Stimulated activated CD8-positive, alpha-beta memory T cell treated with anti-CD3 and anti-CD28 coated beads, Interleukin-15, amount 100 ng/mL, for 48 hours (primary cell): ENCODE measurements at regions not wholly inside any gene's neighbourhood (a gene's known extent, or its start where the extent isn't known, plus 50 kb on each side); places are given as distances from the start of the nearest gene placed in this dataset.
"Not testable (repeated sequence)": the region's sequence is repeated elsewhere in the genome, so short reads cannot be mapped to it uniquely, and the experiment has no call there.

Source experiments
- DNase-seq, 2 donors: peaks; one replicate each; pipeline ENCODE4 v3.0.0-alpha.2; 2020; ENCODE audit warnings: low read depth in 2 of 2

DNA sequence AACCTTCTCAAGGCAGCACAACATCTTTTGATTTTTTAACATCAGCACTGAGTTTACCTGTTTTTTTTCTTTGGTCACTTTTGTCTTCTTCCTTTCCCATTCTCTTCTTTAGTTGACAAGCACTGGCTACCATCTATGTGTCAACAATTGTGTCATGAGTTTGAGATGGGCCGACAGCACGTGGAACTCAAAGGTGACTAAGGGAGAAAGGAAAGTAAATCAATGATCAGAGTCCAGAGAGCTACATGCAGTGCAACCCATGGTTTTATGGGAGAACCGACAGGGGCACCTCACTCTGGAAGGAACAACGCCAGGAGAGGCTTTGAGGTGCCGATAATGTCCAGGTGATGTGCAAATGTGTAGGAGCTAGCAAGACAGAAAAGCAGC is 755.5 kb downstream of the RNF144A start:
- DNase-seq: no peak

DNA sequence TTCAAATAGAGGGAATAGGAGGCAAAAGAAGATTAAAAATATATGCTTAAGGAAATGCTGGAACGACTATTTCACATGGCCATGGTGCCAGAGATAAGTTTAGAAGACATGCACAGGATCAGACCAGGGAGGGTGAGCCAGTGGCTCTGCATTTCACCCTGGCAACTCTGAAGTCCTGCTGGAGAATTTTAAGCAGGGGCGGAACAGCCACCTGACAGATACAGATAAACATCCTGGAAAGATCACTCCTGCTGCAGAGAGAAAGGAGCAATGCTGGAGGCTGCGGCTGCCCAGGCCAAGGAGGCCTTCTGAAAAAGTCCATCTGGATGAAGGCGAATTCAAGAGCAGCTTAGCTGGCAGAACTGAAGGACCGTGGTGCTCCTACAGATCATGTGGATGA is 755.9 kb downstream of the RNF144A start:
- no peak for DNase-seq

DNA sequence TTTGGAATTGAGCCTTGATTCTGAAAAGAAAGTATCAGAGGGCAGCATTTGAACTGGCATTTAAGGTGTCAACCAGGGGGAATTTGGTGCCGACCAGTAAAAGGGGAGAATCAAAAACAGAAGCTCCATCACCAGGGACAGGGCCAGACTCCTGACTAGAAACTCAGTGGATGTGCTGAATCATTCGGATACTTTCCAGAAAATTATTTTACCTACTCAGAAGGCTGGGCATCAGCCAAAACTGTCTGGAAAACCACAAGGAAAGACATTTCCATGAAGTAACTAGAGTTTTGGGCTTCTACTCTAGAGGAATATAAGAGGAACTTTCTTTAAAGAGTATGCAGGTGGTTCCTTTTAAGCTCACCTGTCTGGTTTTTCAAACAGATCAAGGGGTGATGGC is 756.6 kb downstream of the RNF144A start:
- DNase-seq: no peak

DNA sequence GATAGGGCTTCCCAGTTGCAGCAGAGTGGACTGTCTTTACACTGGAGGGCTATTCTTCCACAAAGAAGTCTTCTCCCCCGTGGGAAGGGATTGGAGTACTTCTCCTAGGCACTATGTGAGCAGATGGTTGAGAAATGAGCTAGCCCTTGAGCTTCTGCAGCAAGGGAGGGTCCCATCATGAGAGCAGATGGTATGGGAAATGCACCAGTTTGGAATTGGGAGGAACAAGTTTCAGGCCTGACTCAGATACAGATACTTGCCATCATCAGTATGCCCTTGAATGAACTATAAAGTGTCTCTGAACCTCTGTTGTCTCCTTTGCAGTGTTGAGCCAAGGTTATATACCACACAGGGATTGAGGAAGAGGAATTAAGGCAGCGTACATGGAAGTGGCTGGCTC is 757.4 kb downstream of the RNF144A start:
- DNase-seq: no peak

DNA sequence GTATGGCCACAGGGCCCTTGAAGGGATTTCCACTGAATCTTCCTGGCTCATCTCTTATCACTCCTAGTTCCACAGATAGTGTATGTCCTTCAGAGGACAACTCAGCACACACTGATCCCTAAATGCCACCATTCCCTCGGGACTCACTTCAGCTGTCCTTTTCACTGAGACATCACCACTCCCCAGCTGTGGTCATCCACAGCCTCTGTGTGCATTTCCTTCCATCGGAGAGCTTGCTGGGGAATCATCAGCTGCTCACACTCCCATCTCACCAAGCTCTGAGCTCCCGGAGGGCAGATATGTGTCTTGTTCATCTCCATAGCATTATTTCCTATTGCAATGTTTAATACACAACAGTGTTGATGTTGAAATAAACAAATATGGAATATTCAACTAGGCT is 759.5 kb downstream of the RNF144A start:
- no peak for DNase-seq

DNA sequence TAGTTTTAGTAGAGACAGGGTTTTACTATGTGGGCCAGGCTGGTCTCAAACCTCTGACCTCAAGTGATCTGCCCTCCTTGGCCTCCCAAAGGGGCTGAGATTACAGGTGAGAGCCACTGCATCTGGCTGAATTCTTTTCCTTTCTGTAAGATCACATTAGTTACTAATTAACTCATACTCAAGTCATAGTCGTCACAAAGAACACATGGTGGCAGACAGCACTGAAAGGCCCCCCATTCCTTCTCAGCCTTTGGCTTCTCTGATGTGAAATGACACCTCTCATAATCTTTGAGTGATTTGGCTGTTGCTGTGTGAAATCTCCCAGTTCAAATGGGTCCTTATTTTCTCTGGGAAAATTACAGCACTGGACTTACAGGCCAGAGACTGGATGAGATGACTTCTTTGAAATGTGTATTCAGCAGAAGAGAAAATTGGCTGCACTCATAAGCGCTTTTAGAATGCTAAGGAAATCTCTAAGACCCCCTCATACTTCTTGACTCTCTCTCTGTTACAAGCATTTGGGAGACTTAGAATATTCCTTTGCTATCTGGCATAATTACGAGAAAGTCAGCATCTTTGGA is 764.8 kb downstream of the RNF144A start:
- no peak for DNase-seq

DNA sequence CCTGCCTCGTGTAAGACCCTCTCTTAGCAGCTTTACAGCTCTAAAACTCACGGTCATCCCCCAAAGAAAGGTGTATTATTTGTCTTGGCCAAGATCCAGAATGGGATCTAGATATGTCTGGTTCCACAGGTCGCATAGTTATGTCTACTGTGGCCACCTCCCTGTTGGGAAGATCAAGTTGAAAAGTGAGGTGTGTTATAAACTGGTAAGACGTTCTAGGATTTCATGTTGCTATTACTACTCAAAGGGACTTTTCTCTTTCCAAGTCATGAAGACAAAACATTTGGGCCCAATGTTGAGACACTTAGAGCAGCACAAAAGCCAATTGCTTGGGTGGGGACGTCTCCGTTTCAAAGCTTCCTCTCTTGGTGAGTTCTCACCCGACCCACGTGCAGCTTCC is 766.0 kb downstream of the RNF144A start:
- no peak for DNase-seq

DNA sequence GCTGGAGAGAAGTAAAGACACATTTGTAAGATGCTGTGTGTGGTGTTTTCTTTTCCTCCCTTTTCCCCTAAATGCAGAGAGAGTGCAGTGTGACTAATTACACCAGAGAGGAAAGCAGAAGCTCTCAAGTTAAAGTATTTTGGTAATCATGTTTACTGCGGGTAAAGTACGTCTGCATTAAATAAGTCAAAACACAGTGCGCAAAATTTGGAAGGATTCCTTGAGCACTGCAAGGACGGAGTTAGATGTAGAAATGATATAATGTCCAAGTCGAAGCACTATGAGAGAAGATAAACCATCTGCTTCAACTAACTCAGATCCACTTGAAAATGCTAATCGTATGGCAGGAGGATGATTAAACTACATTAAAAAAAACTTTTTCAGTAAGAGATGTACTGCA is 766.5 kb downstream of the RNF144A start:
- no peak for DNase-seq

DNA sequence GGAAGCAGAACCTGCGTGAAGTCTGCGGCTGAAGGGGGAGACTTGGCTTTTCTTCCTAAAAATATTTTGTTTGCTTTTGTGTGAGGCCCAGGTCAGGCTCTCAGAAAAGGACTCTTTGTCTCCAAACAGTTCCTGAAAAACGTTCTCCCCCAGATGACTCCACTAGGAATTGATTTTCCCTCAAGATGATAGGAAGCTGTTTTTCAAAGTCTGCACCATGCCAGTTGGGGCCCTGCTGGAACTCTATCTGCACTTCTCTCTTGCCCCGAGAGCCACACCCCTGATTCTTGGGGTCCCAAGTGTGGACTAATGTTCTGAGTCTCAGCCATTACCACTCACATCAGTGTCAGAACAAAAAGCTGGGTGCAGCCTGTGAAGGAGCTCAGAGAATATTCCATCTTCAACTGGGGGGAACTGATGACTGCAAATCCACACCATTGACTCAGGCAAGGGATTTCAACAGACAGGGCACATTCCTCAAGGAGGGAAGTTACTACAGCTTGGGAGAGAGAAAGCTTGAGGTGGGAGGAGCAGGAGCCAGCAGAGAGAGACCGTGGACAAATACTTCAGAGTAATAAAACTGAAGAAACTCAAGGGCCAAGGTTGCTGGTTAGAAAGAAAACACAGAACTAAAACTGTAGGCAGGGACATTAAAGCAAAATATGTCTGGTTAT is 768.3 kb downstream of the RNF144A start:
- no peak for DNase-seq

DNA sequence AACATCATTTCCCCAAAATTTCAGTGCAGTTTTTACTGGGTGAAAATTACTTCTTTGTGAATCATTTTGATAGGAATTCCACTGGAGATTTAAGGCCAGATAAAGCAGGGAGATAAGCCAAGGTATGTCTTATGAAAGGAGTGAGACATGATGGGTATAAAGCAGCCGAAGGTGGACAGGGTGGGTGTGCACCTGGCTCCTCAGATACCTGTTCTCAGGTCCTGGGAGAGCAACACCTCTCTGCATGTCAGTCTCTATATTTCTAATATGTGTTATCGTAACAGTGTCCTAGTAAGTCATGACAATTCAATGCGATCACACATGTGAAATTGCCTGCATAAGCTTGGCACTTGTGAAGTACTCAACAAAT is 768.8 kb downstream of the RNF144A start:
- DNase-seq: no peak

DNA sequence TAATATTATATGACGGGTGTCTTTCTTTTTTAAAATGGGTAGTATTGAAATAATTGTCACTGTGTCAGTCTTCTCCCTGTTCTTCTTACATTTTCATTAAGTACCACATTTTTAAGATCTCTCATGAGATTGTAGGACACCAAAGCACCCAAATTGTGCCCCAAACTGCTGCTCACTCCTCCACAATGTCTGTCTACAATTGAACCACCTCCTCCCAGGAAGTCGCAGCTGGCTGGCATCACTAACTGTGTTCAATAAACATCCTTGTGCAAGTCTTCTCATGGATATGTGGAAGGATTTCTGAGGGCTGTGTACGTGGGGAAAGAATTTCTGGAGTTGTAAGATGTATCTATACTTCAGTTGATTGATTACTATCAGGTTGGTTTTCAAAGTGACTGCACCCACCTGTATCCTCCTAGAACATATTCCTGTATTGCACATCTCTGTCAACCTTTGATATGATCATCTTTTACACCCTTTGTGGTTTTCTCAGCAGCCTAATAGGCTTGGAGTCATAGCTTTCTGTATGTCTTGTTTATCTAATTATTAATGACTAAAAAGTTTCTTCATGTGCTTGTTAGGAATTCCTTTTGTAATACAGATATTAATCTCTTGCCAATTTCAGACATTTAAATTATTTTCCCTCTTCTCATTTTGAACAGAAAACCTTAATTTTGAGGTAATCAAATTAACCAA is 774.9 kb downstream of the RNF144A start:
- no peak for DNase-seq

DNA sequence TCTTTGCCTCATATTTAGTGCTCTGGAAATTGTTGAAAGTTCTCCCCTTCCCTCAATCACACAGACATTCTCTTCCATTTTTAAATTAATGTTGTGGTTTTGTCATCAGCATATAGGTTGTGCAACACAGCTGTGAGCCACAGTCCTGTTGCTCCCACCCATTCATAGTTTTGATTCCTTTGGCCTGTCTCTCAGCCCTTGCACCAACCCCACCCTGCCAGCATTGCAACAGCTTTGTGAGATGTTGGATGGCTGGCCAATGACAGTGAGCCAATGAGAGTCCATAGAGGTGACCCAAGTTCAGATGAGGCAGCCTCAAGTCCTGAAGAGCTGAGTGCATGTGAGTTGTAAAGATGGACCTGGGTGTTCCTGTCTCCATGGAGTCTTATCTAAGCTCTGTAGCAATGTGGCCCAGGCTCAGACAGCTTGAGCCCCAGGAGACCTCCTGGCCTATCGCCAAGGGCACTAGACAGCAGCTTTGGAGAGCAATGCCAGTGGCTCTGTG is 775.5 kb downstream of the RNF144A start:
- no peak for DNase-seq

DNA sequence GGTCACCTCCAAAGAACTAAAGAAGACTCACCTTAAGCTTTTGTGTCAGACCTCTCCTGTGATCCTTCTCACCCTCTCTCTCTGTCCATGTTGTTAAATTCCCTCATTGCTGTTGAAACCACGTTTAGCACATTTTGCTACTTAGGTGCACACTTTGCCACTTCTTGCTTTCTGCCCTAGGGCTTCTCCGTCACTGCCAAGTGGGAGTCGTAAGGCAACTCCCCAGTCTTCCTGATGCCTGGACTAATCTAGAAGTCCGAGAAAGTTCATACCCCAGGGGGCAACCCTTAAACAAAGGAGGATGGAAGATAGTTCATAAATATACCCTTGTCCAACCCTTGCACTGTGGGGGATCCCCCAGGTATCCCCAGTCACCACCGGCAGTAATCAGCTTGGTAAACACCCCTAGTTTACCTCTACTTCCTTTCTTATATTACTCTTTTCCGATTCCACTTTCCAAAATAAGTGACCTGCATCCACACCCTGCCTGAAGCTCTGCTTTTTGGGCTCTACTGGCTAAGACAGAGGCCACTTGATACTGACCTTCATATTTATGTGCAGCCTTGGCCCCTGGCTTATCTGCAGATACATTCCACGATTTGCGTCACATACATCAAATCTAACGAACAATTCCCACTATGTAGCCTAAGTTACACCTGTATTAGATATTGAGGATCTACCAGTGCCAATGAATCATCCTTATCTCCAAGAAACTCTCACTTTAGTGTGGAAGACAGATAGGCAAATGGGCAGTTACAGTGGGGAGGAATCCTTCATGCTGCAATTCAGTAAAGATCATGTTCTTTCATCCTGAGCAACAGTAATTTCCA is 776.2 kb downstream of the RNF144A start:
- no peak for DNase-seq

DNA sequence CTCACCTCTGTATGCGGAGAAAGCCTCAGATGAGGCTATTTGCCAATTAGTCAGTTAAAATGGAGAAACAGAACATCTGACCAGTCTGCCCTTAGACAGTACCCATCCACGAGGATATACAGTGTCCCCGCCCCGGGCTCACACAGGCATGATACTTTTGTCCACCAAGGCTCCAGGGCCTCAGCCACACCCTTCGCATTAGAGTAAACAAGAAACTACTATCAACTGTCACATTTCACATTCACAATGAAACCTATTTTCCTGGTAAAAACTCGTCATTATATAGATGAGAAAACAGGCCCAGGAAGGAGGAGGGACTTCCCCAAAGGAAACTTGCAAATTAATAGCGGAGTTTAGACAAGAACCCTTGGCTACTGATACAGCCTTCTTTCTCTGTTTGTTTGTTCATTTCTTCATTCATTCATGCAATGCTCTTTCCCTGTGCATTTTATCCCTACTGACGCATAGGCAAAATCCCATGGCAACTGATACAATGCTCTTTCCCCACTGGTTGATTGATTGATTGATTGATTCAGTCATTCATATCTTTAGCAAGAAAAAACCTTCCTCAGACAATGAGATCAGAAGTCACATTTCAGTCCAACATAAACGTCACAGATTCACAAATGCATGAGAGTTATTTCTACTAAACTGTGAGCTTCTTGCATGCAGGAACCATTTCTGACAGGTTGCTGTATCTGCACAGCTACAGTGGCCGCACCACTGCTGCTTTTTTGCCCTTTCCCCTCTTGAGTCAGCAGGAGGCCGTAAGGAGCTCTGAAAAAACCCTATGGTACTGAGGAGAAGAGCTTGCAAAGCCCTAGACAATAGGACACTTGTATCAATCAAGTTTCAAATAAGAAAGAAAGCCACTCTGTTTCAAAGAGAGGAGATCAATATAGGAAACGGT is 777.1 kb downstream of the RNF144A start:
- DNase-seq: peak in 1 of 2 donors; percentile 26

DNA sequence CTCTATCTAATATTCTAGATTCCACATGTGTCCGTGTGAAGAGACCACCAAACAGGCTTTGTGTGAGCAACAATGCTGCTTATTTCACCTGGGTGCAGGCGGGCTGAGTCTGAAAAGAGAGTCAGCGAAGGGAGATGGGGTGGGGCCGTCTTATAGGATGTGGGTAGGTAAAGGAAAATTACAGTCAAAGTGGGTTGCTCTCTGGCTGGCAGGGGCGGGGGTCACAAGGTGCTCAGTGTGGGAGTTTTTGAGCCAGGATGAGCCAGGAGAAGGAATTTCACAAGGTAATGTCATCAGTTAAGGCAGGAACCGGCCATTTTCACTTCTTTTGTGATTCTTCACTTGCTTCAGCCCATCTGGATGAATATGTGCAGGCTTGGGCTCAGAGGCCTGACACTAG is 779.3 kb downstream of the RNF144A start:
- not testable (repeated sequence) for DNase-seq

DNA sequence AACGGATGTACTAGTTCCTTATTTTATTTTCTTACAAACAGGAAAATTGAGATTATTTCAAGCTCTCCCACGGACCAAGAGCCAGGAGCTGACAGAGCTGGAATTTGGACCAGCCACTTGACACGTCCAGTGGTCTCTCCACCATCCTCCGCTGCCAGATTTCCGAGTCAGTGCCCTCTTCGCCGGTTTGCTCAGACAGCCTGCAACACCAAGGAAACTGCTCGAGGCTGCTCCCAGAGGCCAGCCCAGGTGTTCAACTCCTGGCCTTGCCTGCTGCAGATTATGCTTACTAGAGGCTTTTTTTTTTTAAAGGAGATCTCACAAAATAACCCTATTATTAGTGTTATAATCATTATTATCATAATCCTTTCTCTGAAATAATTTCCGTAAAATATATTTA is 779.8 kb downstream of the RNF144A start:
- DNase-seq: no peak

DNA sequence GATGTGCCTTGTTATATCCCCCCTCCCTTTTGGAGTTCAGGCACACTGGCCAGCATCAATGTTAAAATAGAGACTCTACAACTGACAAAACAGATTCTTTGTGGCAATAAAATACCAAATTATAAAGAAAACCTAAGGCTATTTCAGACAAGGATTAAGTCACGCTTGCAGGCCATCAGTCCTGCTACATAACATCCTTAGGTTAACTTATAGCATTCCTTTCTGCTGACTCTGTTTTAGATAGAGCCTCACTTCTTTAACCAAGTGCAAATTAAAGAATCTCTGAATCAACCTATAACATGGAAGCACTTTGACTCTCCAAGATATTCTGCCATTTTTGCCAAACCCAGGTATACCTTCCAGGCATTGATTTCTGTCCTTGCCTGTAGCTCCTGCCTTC is 784.6 kb downstream of the RNF144A start:
- DNase-seq: no peak

DNA sequence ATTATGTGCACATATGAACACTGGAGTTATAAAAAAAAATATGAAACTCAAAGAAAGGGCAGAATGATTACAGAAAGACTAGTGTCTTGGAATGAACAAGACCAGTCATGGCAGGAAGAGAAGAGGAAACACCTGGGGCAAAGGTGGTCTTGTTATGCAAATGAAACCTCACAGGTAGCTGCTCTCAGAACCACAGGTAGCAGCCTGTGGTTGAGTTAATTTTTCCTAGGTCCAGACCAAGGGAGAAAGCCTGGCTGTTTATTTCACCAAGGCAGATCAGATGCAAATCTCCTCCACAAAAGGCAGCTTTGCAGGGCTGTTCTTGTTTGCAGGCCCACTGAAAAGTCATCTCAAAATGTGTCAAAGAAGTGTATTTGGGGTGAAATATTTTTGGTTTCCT is 785.8 kb downstream of the RNF144A start:
- no peak for DNase-seq

DNA sequence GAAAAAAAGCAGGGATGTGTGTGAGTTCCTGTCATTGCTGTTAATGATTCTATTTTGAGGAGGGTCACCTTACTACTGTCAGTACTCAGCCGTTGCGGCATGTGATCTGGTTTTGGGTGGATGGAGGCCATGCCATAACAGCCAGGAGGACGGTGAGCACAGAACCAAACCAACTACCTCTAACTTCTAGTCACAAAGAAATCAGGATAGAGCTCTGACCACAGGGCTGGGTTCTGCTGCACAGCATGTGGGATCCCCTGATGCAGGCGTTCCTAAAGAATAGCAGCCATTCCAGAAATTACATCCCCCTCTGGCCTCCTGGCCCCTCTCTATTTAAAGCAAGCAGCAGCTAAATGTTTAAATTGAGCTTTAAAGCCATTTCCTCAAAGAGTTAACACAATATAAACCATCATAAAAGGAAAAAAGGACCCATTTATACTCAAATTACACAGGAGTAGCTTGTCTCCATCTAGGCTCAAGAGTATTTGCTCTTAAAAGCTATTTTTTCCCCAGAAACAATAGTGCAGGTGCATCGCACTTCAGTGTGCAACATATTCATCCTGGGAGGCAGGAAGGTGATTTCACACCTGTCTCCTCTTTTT is 786.4 kb downstream of the RNF144A start:
- DNase-seq: no peak

DNA sequence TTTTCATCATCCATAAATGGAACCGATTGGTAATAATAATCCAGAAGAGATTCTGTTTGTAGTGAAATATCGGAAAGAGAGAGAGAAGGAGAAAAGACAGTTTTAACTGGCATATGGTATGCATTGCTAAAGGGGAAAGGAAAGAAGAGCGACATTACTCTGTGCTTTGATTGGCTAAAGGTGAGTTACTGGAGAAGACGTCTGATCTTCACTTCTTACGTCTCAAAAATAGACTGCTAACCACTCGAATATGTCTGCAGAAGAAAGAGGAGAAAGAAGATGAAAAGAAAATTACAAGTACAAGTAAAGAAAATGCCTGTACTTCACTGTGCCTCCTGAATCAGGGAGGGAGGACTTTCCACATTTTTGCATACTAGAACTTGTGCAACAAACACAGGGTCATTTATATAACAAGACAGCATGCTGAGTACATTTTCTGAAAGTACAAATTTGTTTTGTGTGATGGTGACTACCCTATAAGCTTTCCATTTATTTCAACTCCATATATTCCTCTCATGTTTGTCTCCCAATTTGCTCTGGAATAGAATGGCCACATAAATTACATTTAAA is 787.2 kb downstream of the RNF144A start:
- DNase-seq: no peak

DNA sequence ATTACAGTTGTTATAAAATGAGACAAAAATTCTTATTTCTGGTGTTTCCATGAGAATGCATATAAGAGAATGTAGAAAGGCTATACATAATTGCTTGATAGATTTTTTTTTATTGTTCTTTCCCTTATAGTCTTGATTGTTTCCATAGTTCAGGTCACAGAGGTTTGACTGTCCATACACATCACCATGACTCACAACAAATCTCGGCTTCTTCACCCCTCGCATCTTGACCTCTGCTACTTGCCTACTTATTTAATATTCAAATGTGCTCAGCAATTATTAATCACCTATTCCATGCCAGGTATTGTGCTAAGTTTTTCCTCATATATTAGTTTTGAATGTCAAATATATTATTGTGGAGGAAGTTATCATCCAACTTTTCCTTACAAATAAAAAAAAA is 789.6 kb downstream of the RNF144A start:
- no peak for DNase-seq
